C4-2B (cell line): ENCODE measurements at regions not wholly inside any gene's neighbourhood (a gene's known extent, or its start where the extent isn't known, plus 50 kb on each side); places are given as distances from the start of the nearest gene placed in this dataset.

Experiments used
- CTCF ChIP-seq: fragments of 450-650 bp; conservative IDR thresholded peaks from 2 replicates; pipeline ENCODE4 v1.5.1; 2017; ENCODE audit warnings: mild to moderate bottlenecking
- ZFX ChIP-seq: fragments of 450-650 bp; IDR thresholded peaks from 2 replicates; pipeline ENCODE4 v1.6.1; 2017

GRCh38 chr6:92292067-92292466 is 1127.3 kb downstream of the EPHA7 start:
- TF ChIP-seq CTCF = no peak
- no peak for TF ChIP-seq ZFX
